ENCODE measurements at regions not wholly inside any gene's neighbourhood (a gene's known extent, or its start where the extent isn't known, plus 50 kb on each side); places are given as distances from the start of the nearest gene placed in this dataset.
"Not testable (repeated sequence)": the region's sequence is repeated elsewhere in the genome, so short reads cannot be mapped to it uniquely, and the experiment has no call there.

DNA sequence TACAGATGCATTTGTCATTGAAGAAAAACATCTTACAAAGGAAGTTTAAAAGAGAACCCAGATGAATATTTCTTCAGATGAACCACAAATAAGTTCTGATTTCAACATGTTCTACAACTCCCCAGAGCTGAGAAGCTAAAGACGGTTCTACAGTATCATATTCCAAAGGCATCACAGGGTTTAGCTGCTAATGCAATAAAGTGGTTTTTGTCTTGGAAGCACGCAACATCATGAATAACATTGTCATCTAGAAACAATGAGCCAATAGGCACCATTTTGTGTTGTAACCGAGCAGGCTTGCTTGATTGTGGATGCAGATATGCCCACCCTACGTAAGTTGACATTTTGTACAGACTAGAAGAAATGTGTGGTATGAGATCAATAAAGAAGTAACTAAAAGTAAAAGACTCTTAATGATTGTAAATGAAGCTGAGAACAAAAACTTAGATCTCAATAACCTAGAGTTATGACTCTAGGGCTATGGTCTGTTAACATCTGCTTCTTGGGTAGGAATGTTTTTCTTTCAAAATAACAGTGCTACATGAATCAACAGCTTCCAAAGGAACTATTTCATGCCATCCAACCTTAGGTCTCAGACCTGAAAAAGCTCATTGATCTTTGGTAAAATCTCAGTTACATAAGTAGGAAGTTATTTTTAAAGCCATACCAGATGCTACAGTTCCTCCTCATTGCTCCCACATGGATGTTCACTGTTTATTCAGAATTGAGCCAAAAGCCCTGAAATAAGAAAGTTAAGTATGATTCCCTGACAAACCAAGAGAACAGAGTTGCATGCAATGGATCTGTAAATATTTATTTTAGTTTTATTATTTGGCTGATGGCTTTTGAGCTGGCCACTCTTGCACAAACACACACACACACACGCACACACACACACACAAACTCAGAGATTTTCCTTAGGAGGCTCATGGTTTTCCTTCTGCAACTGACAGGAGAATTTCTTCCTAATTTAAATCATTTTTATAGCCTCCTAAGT lies 118.7 kb upstream of the SLCO6A1 start:
- no peak for DNase-seq (ENCODE audit: low read depth)

DNA sequence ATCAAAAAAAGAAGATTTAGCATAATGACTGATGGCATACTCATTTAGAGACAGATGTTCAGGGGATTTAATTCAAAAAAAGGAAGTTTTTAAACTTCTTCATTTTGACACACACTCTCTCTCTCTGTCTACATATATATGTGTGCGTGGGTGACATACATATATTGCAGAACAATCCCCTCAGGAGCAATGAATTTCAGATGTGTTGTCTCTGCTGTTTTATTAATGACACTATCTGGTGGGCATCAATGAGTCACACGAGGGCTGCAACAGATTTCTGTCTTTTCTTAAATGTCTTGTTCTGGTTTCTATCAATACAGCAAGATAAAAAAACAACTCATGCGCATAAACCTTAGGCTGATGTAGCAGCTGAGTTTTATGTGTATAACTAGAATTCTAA lies 123.5 kb upstream of the SLCO6A1 start:
- no peak for DNase-seq (ENCODE audit: low read depth)

DNA sequence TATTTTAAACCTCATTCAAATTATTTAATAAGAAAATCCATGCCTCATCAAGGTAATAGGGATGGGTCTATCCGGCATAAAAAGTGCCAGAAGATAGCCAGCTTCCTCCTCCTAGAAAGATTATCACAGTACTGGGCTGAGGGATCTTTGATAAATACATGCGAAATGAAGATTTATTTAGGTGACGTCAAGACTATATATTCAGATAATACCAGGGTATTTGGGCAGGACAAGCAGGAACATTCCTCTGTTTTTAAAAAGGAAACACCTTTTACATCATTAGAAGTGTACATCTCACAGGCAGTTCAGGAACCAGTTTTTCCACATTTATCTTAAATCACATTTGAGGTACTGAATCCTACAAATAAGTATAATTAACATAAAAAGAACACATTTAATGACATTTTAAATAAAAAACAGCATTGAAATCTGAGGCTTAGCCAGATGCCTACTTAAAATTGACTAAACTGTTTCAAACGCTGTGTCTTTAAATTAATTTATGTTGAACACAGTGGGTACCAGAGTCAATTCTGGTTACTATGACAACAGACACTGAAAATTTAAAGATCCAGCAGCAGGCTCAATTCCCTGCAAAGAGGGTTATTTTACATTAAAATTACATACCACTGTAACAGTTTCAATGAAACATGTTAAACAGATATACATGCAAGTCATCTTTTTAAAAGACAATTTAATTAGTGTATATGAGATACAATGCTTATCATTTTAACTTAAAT lies 124.7 kb upstream of the SLCO6A1 start:
- DNase-seq (ENCODE audit: low read depth): no peak

DNA sequence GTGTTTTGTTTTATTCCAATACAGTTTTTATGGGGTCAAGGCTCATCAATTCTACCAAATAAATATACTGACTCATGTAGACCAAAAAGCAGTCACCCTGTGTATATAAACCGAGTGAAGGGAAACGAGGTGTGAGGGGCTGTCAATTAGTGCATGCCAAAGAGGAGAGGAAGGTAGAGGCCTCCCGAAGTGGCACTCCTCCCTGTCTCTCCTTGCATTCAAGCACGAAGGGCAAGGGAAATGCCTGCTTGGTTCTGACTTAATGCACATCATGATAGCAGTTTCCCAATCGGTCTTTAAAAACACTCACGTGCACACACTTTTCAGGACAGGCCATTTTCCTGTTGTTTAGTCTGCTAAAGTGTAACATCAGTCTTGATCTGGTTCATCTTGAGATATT lies 125.6 kb upstream of the SLCO6A1 start:
- DNase-seq (ENCODE audit: low read depth): peak; percentile 43

DNA sequence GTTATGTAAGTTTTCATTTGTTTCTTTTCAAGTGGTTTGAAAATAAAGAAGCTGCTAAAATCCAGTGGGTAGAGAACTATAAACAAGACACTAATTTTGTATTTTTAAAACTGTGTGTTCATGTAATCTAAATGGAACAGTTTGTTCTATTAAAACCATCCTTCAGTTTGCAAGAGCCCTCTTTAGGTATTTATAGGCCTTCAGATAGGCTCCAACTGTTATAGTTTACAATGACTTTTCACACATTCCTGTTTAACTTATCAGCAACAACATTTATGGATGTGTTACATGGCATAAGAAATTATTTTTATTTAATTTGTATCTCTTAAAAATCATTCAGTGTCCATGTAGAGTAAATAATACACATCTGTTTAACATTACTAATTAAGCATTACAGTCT lies 126.7 kb upstream of the SLCO6A1 start:
- DNase-seq (ENCODE audit: low read depth): no peak

DNA sequence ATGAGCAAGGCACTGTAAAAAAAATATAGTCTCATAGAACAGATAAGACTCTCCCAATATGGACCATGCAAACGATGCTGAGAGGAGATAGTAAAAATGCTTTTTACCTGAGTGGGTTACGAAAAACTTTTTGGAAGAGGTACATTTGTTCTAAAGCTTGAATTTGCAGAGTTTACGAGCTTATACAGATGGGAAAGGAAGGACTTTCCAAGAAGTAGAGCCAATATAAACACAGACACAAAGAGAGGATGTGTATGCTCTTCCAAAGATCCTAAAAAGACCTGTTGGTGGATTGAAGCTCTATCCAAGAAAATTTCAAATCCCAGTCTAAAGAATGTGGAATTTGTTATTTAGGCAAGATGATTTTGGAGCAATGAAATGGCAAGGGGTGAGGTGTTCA lies 127.1 kb upstream of the SLCO6A1 start:
- no peak for DNase-seq (ENCODE audit: low read depth)

DNA sequence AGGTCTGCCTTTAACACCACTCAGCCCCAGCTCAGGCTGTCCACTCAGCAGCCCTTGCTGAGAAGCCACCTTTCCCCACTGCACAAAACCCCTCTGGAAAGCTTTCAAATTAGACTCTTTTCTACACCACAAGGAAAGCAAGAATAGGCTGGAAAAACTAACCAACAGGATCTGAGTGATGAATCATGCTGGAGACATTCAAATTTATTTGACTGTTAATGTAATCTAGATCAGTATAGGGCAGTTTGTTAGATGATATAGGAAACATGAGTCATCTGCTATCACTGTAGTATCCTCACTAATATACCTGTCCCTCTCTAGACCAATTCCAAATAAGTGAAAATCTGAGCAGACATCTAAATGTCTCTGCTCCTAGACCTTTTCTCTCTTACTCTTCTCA lies 127.8 kb upstream of the PAM start:
- peak; percentile 67 for DNase-seq (ENCODE audit: low read depth)

DNA sequence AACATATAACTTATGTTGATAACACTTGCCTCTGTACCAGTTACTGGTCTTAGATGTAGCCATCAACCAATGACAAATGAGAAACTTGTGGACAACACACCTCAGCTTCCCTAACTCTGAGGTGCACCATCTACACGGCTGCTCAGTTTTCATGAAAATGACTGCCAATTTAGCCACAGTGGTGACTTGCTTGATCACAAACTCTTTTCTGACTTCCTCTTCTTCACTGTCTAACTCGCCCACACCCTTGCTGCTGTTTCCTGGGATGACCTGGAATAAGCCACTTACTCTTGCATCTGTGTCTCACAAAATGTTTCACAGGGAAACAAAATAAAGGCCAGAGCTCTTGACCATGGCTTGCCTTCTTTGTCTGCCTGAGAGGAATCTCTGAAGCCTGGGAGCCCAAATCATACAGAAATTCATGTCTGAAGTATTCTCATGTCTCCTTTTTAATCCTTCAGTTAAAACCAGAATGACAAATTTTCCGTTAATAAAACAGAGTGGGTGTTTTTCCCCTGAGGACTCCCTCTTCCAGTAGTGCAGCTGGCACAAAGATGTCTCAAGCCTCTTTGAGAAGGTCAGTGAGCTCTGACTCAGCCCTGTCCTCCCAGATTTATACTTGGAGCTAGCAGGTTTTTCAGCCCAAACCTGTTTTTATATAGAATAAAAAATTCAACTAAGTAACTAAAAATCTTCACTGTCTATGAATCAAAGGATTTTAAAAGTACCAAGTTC lies 126.5 kb upstream of the PAM start:
- DNase-seq (ENCODE audit: low read depth): peak; percentile 33

DNA sequence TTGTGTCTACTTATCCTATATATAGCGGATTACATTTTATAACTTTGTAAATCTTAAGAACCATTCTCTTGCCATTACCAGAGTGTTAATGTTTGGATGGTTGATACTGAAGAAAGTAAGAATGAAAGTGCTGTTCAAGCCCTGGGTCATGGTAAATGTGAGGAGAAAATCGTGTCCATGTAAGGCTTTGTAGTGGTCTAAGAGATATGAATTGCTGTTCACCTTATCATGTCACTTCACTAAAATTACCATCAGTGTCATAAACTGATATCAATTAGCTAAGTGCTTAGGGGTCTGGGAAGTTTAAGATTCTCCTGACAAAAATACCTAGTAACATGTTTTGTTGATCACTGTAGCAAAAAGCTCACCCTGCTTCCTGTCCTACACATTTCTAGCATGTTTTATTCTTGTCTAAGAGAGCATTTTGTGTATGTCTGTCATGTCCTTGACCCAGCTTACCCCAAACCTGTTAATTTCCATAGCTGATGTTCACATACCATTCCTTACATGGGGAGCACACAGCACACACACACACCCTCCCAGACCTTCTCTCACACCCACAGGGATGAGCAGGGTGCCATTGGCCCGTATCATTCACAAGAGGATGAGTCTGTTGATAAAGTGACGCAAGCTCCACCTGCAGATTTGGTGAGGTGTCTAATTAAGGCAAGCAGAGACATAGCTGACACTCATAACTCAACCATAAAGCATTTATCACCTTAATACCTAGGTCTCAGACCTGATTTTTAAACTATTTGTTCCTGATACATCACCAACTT lies 125.1 kb upstream of the PAM start:
- DNase-seq (ENCODE audit: low read depth): no peak

DNA sequence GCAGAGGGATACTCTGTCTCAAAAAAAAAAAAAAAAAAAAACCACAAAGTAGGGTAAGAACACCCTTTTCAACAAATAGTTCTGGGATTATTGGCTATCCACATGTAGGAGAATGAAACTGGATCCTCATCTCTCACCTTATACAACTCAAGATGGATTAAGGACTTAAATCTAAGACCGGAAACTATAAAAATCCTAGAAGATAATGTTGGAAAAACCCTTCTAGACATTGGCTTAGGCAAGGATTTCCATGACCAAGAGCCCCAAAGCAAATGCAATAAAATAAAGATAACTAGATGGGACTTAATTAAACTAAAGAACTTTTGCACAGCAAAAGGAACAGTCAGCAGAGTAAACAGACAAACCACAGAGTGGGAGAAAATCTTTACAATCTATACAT lies 119.7 kb upstream of the PAM start:
- DNase-seq (ENCODE audit: low read depth): not testable (repeated sequence)

DNA sequence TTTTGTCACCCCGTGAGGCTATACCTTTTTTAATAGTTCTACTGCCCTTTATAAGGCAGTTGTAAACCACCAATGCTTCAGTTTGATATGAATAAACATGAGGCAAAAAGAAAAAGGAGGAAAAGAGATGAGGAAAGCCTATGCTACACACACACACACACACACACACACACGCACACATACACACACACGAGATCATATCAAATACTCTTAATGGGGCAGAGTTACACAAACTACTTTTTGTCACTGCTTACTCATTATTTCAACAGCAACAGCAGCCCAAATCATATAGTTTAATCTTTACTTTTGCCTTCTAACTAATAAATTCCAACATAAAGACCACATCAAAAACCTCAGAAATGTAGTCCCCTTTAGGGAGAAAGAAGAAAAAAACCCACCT lies 116.8 kb upstream of the PAM start:
- peak; percentile 23 for DNase-seq (ENCODE audit: low read depth)

DNA sequence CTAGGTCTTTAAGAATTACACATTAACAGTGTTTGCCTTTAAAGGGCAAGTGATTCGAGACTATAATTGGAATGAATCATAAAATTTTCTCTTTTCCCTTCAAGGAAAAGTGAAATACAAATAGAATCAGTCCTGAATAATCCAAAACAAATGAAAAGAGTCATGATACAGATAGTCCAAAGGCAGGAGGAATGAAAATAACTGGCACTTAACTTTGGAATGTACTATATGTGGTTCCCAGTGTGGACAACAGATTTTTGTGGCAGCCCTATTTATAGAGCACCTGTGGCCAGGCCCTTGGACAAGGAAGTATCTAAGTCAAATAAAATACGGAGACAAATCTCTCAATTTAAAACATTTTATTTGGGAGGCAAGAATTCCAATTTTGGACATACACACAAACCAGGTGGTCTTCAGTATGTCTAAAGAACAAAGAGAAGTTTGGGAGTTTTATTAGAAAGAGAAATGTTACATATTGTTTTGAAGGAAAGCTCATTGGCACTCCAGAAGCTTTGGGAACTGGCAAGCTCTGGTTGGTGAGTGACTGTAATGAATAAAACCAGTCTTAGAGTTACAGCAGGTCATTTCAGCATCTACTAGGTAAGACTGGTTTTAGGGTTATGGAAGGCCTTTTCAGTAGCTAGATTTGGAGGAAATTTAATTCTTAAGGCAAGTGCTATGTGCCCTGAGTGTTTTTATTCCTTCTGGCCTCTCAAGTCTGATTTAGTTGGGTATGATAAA lies 116.0 kb upstream of the PAM start:
- peak; percentile 49 for DNase-seq (ENCODE audit: low read depth)

DNA sequence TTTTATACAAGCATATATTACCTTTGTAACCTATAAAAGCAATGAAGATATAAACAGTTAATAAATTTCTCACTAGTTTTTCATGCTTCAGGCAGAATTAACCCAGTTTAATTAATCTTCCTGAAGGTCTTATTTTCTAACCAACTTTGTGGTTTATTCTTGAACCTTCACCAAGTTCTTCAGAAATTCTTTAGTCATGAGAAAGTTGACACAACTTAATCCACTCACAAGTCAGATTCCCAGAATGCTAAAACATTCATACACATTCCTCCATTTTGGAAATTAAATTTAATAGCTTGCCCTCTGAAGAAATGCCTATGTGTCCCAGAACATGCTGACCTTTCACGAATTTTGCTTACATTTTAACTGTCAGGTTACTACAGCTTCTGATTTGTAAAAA lies 105.4 kb upstream of the PAM start:
- DNase-seq (ENCODE audit: low read depth): peak; percentile 78

DNA sequence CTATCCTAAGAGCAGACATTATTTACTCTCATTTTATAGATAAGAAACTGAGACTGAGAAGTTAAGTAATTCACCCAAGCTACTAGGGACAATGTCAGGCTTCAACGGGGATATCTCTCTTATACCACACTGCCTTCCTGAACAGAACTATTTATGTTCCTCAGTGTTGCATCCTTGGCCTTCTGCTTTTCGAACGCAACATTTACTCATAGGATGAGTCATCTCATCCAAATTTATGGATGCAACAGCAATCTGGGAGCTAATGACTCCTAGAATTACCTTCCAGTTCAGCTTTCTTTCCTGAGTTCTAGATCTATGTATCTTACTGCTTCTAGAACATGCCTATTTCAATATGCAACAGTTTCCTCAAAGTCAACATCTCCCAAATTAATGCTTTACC lies 103.6 kb upstream of the PAM start:
- peak; percentile 7 for DNase-seq (ENCODE audit: low read depth)

DNA sequence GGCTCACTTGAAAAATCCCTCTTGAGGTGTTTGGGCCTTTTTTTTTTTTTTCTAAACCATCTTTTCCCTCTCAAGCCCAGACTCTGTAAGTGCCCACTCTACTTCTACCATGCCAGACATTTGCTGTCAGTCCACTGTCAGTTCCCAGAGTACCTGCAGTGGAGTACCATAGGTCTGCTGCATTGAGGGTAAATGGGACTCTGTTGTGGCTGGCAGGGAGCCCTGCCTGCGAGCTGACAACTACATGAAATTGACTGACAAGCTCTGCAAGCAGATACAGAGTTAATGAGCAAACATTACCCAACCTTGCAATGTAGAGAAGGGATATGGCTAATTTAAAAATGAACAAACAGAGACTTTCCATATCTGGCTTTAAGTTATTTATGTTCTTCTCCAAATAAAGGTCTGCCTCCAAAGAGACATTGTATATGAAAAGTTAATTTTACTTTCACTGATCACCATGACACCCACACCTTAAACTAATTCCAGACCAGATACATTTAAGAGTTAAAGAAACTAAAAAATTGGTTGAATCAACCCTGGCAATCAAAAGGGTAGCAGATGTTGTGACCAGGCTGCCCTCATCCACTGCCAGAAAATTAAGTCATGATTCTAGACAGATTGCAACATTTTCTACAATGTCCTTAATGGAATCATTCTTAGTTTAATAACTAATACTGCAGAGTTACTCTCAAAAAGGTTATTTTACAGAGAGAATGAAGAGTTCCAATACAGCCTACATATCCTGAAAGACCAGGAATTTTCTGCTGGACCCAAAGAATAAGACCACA lies 100.4 kb upstream of the PAM start:
- no peak for DNase-seq (ENCODE audit: low read depth)

DNA sequence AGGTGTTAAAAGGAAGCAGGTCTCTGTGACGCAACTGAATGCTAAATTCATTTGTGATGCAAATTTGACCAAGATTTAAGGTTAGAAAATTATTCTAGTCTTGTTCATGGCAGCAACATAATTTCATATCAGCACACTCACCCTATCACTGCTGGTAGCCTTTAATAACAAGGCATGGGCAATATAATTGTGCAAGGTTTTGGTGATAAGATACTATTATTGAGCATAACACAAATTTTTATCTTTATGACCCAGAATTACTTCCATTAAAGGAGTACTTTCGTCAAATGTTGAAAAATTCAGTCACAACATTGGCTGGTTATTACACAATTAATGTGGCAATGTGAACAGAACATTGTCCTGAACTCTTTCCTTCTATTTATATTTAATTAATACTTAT lies 96.0 kb upstream of the PAM start:
- DNase-seq (ENCODE audit: low read depth): no peak

DNA sequence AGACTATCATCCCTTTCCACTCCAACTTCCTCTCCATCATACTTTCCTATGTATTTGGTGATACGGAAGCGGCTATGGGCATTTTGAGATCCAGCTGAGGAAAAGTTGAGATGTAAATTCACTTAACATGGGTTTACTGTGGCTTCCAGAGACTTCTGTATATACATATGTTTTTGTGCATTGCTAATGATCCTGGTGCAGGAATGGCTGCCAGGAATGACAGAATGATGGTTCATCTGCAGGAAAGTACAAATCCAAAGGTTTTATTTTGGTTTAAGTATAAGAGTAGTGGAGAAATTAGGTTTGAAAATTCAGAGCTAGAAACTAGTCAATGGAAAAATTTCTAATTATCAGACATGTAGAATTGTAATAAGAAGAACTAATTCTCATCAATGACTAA lies 95.0 kb upstream of the PAM start:
- no peak for DNase-seq (ENCODE audit: low read depth)

DNA sequence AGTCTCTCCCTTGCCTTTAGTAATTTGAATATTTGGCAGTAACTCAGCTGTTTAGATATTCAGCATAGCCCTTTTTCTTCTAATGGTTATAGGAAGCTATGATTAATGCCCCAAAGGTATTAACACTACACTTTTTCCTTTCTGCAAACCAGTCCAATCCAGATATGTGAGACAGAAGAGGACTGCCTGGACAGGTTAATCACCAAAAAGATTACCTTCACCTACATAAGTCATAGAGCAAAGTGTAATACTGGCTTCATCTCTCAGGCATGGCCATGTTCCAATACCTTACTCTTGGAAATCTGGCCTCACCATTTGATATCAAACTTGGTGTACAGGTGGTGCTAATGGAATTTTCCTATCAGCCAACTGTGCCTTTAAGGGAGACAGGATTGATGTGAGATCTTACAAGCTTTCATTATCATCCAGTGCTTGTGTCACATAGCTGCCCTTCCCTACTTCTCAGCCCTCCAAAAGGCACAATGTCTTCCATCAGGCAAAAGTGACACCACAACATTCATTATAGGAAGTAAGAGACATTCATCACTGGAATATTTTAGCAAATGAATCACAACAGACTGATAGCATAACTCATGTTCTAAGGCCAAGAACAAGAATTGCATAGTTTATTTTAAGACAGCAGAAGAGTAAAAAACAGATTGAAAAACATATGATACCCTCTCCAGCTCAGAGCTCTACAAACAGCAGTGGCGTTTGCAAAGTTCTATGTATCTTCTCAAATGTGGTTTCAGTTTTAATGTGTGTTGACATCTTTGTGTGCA lies 91.2 kb upstream of the PAM start:
- DNase-seq (ENCODE audit: low read depth): peak; percentile 80

DNA sequence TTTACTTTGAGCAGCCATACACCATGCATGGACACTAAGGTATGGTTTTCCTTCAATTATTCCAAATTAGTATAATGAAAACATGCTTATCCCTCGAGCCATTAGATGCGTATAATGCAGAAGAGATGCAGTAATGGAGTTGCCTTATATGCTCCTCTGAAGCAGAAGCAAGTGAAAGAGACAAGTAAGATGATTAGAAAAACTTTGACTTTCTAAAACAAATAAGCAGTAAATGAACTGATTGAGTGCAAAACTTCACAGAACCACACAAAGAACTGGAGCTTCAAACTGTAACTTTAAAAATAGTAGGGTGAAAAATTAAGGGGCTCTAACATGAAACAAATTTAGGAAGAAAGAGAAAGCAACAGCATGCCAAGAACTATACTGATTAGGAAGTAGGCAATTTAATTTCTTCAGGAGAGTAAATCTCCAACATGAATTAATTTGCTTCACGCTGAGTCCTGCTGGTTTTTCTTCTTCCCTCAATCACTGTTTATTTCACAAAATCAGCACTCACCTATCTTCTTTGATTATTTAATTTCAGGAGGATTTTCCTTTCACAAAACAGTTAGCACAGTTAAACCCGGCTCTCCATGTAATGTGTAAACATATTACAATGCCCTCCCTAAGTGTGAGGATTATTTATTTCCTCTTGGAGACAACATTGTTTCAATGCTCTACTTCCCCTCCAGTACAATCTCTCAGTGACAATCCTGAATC lies 90.3 kb upstream of the PAM start:
- no peak for DNase-seq (ENCODE audit: low read depth)

Measured in renal cortical epithelial cell (primary cell).